ENCODE measurements at regions not wholly inside any gene's neighbourhood (a gene's known extent, or its start where the extent isn't known, plus 50 kb on each side); places are given as distances from the start of the nearest gene placed in this dataset.
"Not testable (repeated sequence)": the region's sequence is repeated elsewhere in the genome, so short reads cannot be mapped to it uniquely, and the experiment has no call there.

GRCh38 chr3:59240666-59241255 is 190.9 kb upstream of the CFAP20DC start:
- POLR2A ChIA-PET: no interaction called here
- DNase-seq (ENCODE audit: extremely low spot score): no peak
- CTCF ChIA-PET: no interaction called here

GRCh38 chr3:59237121-59237520 is 187.3 kb upstream of the CFAP20DC start:
- POLR2A ChIA-PET: no interaction called here
- TF ChIP-seq LEF1 (IDR thresholded peaks at IDR 0.05; ENCODE audit: borderline replicate concordance) (no peak), ELF4 (IDR thresholded peaks at IDR 0.05) (no peak), HDGF (IDR thresholded peaks at IDR 0.05; ENCODE audit: borderline replicate concordance) (no peak), PKNOX1 (IDR thresholded peaks at IDR 0.05) (no peak), SUZ12 (IDR thresholded peaks at IDR 0.05) (no peak), NFRKB (IDR thresholded peaks at IDR 0.05) (no peak), SP1 (IDR thresholded peaks at IDR 0.05) (no peak), ARNT (IDR thresholded peaks at IDR 0.05) (no peak), TARDBP (IDR thresholded peaks at IDR 0.05) (no peak), FOXA1 (IDR thresholded peaks at IDR 0.05) (no peak), FOXM1 (IDR thresholded peaks at IDR 0.05; ENCODE audit: borderline replicate concordance) (no peak), BHLHE40 (IDR thresholded peaks at IDR 0.05; ENCODE audit: borderline replicate concordance) (no peak), ZNF384 (IDR thresholded peaks at IDR 0.05) (no peak), FOXK2 (IDR thresholded peaks at IDR 0.05) (no peak), CTBP1 (IDR thresholded peaks at IDR 0.05; ENCODE audit: borderline replicate concordance) (no peak), L3MBTL2 (conservative IDR thresholded peaks at IDR 0.05) (no peak)
- no peak for DNase-seq (ENCODE audit: extremely low spot score)
- CTCF ChIA-PET: no interaction called here

More at GRCh38 chr3:59240666-59241255, 190.9 kb upstream of the CFAP20DC start:
- no peak for TF ChIP-seq FOXK2 (IDR thresholded peaks at IDR 0.05)
- TF ChIP-seq CTBP1 (IDR thresholded peaks at IDR 0.05; ENCODE audit: borderline replicate concordance): no peak
- no peak for TF ChIP-seq SP1 (IDR thresholded peaks at IDR 0.05)

GRCh38 chr3:59235634-59236012 is 185.8 kb upstream of the CFAP20DC start:
- POLR2A ChIA-PET: no interaction called here
- CTCF ChIA-PET: interaction anchor here (0.6 kb wide), 1 partner anchor 16 kb away, joined by 5 read pairs; no protein-coding TSS in a partner anchor
- no peak for TF ChIP-seq SUZ12 (IDR thresholded peaks at IDR 0.05)
- TF ChIP-seq NFRKB (IDR thresholded peaks at IDR 0.05): no peak
- no peak for TF ChIP-seq CTBP1 (IDR thresholded peaks at IDR 0.05; ENCODE audit: borderline replicate concordance)
- TF ChIP-seq FOXA1 (IDR thresholded peaks at IDR 0.05): no peak
- TF ChIP-seq SP1 (IDR thresholded peaks at IDR 0.05): no peak
- no peak for TF ChIP-seq ARNT (IDR thresholded peaks at IDR 0.05)
- TF ChIP-seq BHLHE40 (IDR thresholded peaks at IDR 0.05; ENCODE audit: borderline replicate concordance): no peak
- TF ChIP-seq ELF4 (IDR thresholded peaks at IDR 0.05): no peak
- no peak for TF ChIP-seq FOXM1 (IDR thresholded peaks at IDR 0.05; ENCODE audit: borderline replicate concordance)
- no peak for TF ChIP-seq LEF1 (IDR thresholded peaks at IDR 0.05; ENCODE audit: borderline replicate concordance)
- TF ChIP-seq ZNF384 (IDR thresholded peaks at IDR 0.05): no peak
- no peak for TF ChIP-seq PKNOX1 (IDR thresholded peaks at IDR 0.05)
- no peak for DNase-seq (ENCODE audit: extremely low spot score)

GRCh38 chr3:59234884-59235633 is 185.2 kb upstream of the CFAP20DC start:
- CTCF ChIA-PET: interaction anchor here (0.6 kb wide), 1 partner anchor 17 kb away, joined by 5 read pairs; no protein-coding TSS in a partner anchor
- POLR2A ChIA-PET: no interaction called here
- TF ChIP-seq SUZ12 (IDR thresholded peaks at IDR 0.05): no peak
- no peak for TF ChIP-seq ARNT (IDR thresholded peaks at IDR 0.05)
- DNase-seq (ENCODE audit: extremely low spot score): no peak

GRCh38 chr3:59230379-59230778 is 180.6 kb upstream of the CFAP20DC start:
- POLR2A ChIA-PET: not testable (repeated sequence)

GRCh38 chr3:59213860-59214259 is 164.0 kb upstream of the CFAP20DC start:
- POLR2A ChIA-PET: no interaction called here
- CTCF ChIA-PET: no interaction called here
- TF ChIP-seq TARDBP (IDR thresholded peaks at IDR 0.05) (no peak), ARNT (IDR thresholded peaks at IDR 0.05) (no peak), CTBP1 (IDR thresholded peaks at IDR 0.05; ENCODE audit: borderline replicate concordance) (no peak), LEF1 (IDR thresholded peaks at IDR 0.05; ENCODE audit: borderline replicate concordance) (no peak), L3MBTL2 (conservative IDR thresholded peaks at IDR 0.05) (no peak), HDGF (IDR thresholded peaks at IDR 0.05; ENCODE audit: borderline replicate concordance) (no peak), SUZ12 (IDR thresholded peaks at IDR 0.05) (no peak), SP1 (IDR thresholded peaks at IDR 0.05) (no peak), FOXM1 (IDR thresholded peaks at IDR 0.05; ENCODE audit: borderline replicate concordance) (no peak), FOXK2 (IDR thresholded peaks at IDR 0.05) (no peak), ZNF384 (IDR thresholded peaks at IDR 0.05) (no peak), ELF4 (IDR thresholded peaks at IDR 0.05) (no peak), FOXA1 (IDR thresholded peaks at IDR 0.05) (no peak), BHLHE40 (IDR thresholded peaks at IDR 0.05; ENCODE audit: borderline replicate concordance) (no peak), NFRKB (IDR thresholded peaks at IDR 0.05) (no peak), PKNOX1 (IDR thresholded peaks at IDR 0.05) (no peak)
- no peak for DNase-seq (ENCODE audit: extremely low spot score)

More at GRCh38 chr3:59230379-59230778, 180.6 kb upstream of the CFAP20DC start:
- DNase-seq (ENCODE audit: extremely low spot score); CTCF ChIA-PET: not testable (repeated sequence)
